ENCODE measurements at regions not wholly inside any gene's neighbourhood (a gene's known extent, or its start where the extent isn't known, plus 50 kb on each side); places are given as distances from the start of the nearest gene placed in this dataset.

GRCh38 chr3:45333549-45333948 lies 54.8 kb upstream of the LARS2 start:
- Mint-ChIP-seq H3K27ac (no peak overlapping the region), H3K27me3 (peaks cover 40% of the 10 kb centered on the region), H3K4me3 (no peak overlapping the region), H3K4me1 (no peaks in the 10 kb centered on the region), H3K9me3 (ENCODE audit: insufficient read depth) (no peaks in the 10 kb centered on the region)
- TF ChIP-seq CTCF (IDR thresholded peaks at IDR 0.05) (no peak), EZH2 (IDR thresholded peaks at IDR 0.05; ENCODE audit: borderline replicate concordance, insufficient read depth, low read depth, low read length, poor library complexity, severe bottlenecking) (no peak)
- POLR2A ChIA-PET, result no interaction called here
- Histone ChIP-seq H3K27me3 (replicated peaks in 1 of 4; ENCODE audit: control extremely low read depth in 1 of 4, control insufficient read depth in 3 of 4, insufficient read depth in 4 of 4, low read length in 3 of 4) (peaks cover 0 to 4% (median 1%) of the 10 kb centered on the region in 4 experiments), H3K4me2 (replicated peaks; ENCODE audit: low read depth, low read length, poor library complexity, severe bottlenecking) (no peak overlapping the region), H3K27ac (ENCODE audit: low read length in 2 of 2) (no peak overlapping the region), H2AFZ (ENCODE audit: insufficient read depth, low read depth, low read length, poor library complexity, severe bottlenecking) (no peak overlapping the region), H3K9ac (ENCODE audit: low read length) (no peak overlapping the region), H4K20me1 (ENCODE audit: control insufficient read depth, insufficient read depth, low read length, poor library complexity, severe bottlenecking) (no peaks in the 10 kb centered on the region), H3K9me3 (ENCODE audit: control extremely low read depth in 1 of 3, control insufficient read depth in 2 of 3, insufficient read depth in 1 of 3, low read length in 2 of 3) (no peaks in the 10 kb centered on the region), H3K4me3 (ENCODE audit: control extremely low read depth in 1 of 5, extremely low read depth in 1 of 5, insufficient read depth in 1 of 5, low read depth in 2 of 5, low read length in 4 of 5) (no peak overlapping the region), H3K79me2 (ENCODE audit: control insufficient read depth, insufficient read depth, low read length) (no peaks in the 10 kb centered on the region), H3K4me1 (ENCODE audit: control insufficient read depth in 2 of 2, insufficient read depth in 2 of 2, low read length in 2 of 2) (no peaks in the 10 kb centered on the region), H3K36me3 (replicated peaks in 1 of 2; ENCODE audit: control extremely low read depth in 1 of 2, control insufficient read depth in 1 of 2, extremely low read depth in 1 of 2, insufficient read depth in 2 of 2, low read length in 1 of 2) (no peaks in the 10 kb centered on the region)
- no peak for DNase-seq
- 56% methylated on average over 2 of the region's 2 CpGs for WGBS (ENCODE audit: insufficient coverage)
- CTCF ChIA-PET, result no interaction called here
- ATAC-seq (ENCODE audit: low read depth), result no peak
- intact Hi-C loops (cut with micrococcal nuclease), result no loop called here

GRCh38 chr3:45337839-45338470 lies 50.4 kb upstream of the LARS2 start:
- Histone ChIP-seq H3K36me3 (replicated peaks in 1 of 2; ENCODE audit: control extremely low read depth in 1 of 2, control insufficient read depth in 1 of 2, extremely low read depth in 1 of 2, insufficient read depth in 2 of 2, low read length in 1 of 2) (no peaks in the 10 kb centered on the region), H3K27ac (ENCODE audit: low read length in 2 of 2) (no peak overlapping the region), H2AFZ (ENCODE audit: insufficient read depth, low read depth, low read length, poor library complexity, severe bottlenecking) (no peak overlapping the region), H3K9ac (ENCODE audit: low read length) (no peak overlapping the region), H3K4me3 (ENCODE audit: control extremely low read depth in 1 of 5, extremely low read depth in 1 of 5, insufficient read depth in 1 of 5, low read depth in 2 of 5, low read length in 4 of 5) (no peak overlapping the region), H3K4me1 (ENCODE audit: control insufficient read depth in 2 of 2, insufficient read depth in 2 of 2, low read length in 2 of 2) (no peaks in the 10 kb centered on the region), H3K9me3 (ENCODE audit: control extremely low read depth in 1 of 3, control insufficient read depth in 2 of 3, insufficient read depth in 1 of 3, low read length in 2 of 3) (no peaks in the 10 kb centered on the region), H3K27me3 (replicated peaks in 1 of 4; ENCODE audit: control extremely low read depth in 1 of 4, control insufficient read depth in 3 of 4, insufficient read depth in 4 of 4, low read length in 3 of 4) (no peaks in the 10 kb centered on the region), H3K4me2 (replicated peaks; ENCODE audit: low read depth, low read length, poor library complexity, severe bottlenecking) (no peak overlapping the region), H3K79me2 (ENCODE audit: control insufficient read depth, insufficient read depth, low read length) (no peaks in the 10 kb centered on the region), H4K20me1 (ENCODE audit: control insufficient read depth, insufficient read depth, low read length, poor library complexity, severe bottlenecking) (no peaks in the 10 kb centered on the region)
- Mint-ChIP-seq H3K9me3 (ENCODE audit: insufficient read depth) (no peaks in the 10 kb centered on the region), H3K27ac (no peak overlapping the region), H3K27me3 (peaks cover 25% of the 10 kb centered on the region), H3K4me1 (no peaks in the 10 kb centered on the region), H3K4me3 (no peak overlapping the region)
- DNase-seq (no peak), ATAC-seq (ENCODE audit: low read depth) (no peak)
- intact Hi-C loops (cut with micrococcal nuclease), result no loop called here
- WGBS (ENCODE audit: insufficient coverage), result 81% methylated on average over 8 of the region's 12 CpGs
- no peak for TF ChIP-seq EZH2 (IDR thresholded peaks at IDR 0.05; ENCODE audit: borderline replicate concordance, insufficient read depth, low read depth, low read length, poor library complexity, severe bottlenecking)
- TF ChIP-seq CTCF (IDR thresholded peaks at IDR 0.05), result no peak
- ChIA-PET POLR2A (no interaction called here), CTCF (interaction anchor here (0.6 kb wide), 1 partner anchor 1571 kb away, joined by 4 read pairs; no protein-coding TSS in a partner anchor)

All from B cell (primary cell).